ENCODE measurements at regions not wholly inside any gene's neighbourhood (a gene's known extent, or its start where the extent isn't known, plus 50 kb on each side); places are given as distances from the start of the nearest gene placed in this dataset.

GRCh38 chr16:35173295-35173694 is 1713.9 kb downstream of the TP53TG3F start:
- no peak for TF ChIP-seq EZH2 (IDR thresholded peaks at IDR 0.05; ENCODE audit: insufficient read depth, poor library complexity, severe bottlenecking)
- TF ChIP-seq EZH2phosphoT487 (IDR thresholded peaks at IDR 0.05; ENCODE audit: insufficient read depth, low read depth): no peak

Measured in GM23248 (cell line).